ENCODE measurements at regions not wholly inside any gene's neighbourhood (a gene's known extent, or its start where the extent isn't known, plus 50 kb on each side); places are given as distances from the start of the nearest gene placed in this dataset.

DNA sequence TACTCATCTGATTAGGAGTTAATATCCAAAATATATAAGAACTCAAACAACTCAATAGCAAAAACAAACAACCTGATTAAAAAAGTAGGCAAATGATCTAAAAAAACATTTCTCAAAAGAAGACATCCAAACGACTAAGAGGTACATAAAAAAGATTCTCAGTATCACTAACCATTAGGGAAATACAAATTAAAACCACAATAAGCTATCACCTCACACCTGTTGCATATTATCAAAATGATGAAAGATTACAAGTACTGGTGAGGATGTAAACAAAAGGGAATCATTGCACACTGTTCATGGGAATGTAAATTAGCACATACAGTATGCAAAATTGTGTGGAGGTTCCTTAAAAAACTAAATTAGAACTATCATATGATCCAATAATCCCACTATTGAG, 865.5 kb downstream of the TMEM182 start:
- no peak for TF ChIP-seq POLR2AphosphoS5 (IDR thresholded peaks at IDR 0.05; ENCODE audit: low read depth, low read length)
- TF ChIP-seq SIN3A (IDR thresholded peaks at IDR 0.05; ENCODE audit: borderline replicate concordance, insufficient read depth, low read length): no peak
